ENCODE measurements at regions not wholly inside any gene's neighbourhood (a gene's known extent, or its start where the extent isn't known, plus 50 kb on each side); places are given as distances from the start of the nearest gene placed in this dataset.
"Not testable (repeated sequence)": the region's sequence is repeated elsewhere in the genome, so short reads cannot be mapped to it uniquely, and the experiment has no call there.

DNA sequence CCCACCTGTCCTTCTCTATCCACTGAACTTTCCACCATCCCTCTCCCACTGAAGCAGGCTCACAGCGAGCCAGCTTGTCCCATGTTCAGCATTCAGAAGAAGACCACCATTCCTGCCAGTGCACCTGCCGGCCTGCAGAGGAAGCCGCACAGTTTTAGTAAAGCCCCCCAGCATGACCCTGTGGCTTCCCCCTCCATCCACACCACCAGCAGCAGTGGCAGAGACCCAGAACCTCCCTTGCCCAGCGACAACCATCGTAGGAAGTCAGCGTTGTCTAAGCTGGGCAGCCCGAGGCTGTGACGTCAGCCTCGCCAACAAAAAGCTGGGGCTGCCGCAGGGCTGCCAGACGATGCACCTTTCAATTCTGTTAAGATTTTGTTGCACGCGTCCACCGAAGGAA lies 66.6 kb upstream of the TAMM41 start:
- DNase-seq (ENCODE audit: low read depth), result no peak
- TF ChIP-seq, protein P1, sequence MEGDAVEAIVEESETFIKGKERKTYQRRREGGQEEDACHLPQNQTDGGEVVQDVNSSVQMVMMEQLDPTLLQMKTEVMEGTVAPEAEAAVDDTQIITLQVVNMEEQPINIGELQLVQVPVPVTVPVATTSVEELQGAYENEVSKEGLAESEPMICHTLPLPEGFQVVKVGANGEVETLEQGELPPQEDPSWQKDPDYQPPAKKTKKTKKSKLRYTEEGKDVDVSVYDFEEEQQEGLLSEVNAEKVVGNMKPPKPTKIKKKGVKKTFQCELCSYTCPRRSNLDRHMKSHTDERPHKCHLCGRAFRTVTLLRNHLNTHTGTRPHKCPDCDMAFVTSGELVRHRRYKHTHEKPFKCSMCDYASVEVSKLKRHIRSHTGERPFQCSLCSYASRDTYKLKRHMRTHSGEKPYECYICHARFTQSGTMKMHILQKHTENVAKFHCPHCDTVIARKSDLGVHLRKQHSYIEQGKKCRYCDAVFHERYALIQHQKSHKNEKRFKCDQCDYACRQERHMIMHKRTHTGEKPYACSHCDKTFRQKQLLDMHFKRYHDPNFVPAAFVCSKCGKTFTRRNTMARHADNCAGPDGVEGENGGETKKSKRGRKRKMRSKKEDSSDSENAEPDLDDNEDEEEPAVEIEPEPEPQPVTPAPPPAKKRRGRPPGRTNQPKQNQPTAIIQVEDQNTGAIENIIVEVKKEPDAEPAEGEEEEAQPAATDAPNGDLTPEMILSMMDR (conservative IDR thresholded peaks at IDR 0.05; ENCODE audit: low read depth, low read length), result no peak
- H3K4me3 ChIP-seq (ENCODE audit: low read depth, low read length), result no peak overlapping the region

DNA sequence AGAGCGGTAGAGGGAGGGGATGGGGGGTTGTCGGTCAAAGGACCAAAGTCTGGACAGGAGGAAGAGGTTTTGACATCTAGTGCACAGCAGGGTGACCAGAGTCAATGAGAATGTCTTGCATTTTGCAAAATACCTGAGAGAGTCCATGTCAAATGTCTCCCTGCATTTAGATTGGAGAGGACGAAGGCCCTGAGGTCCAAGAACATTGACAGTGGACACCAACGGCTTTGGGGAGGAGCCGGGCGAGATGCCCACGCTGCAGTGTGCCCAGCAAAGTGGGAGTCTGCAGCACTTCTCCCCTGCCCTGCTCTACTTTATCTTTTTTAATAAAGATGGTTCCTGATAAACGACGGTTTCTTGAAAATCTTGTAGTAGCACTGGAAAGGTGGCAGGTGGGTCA lies 67.4 kb upstream of the TAMM41 start:
- no peak overlapping the region for H3K4me3 ChIP-seq (ENCODE audit: low read depth, low read length)
- DNase-seq (ENCODE audit: low read depth), result no peak
- TF ChIP-seq, protein P1 (conservative IDR thresholded peaks at IDR 0.05; ENCODE audit: low read depth, low read length), result no peak

DNA sequence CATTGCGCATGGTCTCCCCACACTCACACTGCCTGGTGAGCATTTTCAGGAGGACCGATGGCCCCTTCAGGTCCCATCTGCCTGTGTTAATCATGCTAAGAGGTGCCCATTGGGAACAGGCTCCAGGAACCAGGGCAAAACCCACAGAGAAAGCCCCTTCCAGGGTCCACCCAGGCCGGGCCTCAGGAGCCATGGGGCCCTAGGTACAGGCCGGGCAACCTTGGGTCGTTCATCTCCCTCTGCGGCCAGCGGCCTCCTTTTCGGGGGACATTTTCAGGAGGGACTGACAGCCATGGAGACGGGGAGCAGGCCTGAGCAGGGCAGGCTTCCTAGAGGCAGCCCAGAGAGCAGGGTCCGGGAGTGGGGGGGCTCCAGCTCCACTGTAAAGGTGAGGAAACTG lies 68.0 kb upstream of the TAMM41 start:
- TF ChIP-seq, protein P1 (conservative IDR thresholded peaks at IDR 0.05; ENCODE audit: low read depth, low read length), result no peak

DNA sequence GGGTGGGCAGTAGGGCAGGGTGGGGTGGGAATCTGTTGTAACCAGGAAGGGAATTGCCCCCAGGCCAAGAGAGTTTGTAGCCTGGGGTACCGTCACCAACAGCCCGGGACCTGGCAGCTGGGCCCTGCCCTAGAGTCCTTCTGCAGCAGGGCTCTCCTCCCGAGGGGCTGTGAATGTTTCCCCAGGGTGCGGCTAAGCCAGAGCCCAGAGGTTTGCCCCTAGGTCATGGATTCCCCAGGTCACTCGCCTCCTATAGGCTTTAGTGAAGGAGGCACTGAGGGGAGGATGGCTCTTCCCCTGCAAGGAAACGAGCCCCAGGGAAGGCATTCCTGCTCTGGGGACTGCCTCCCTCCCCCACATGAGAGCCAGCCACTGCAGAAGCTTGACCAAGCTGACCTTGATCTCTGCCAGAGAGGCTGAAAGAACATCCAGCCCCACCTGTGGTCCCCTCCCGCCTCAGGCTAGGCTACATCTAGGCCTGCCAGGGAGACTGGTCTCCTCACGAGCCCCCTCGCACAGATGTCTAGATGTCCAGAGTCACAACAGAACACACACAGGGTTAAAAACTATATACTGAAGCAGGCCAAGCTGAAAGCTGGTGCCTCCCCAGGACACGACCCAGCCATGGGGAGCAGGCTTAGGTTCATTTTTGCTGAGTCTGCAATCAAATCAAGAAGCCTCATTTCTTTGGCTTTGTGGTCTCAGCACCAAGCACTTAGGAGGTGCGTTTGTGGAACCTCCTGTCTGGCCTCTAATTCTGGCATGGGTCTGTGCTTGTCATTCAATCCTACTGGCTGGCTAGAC lies 69.1 kb upstream of the TAMM41 start:
- H3K4me3 ChIP-seq (ENCODE audit: low read depth, low read length), result no peak overlapping the region
- TF ChIP-seq, protein P1 (conservative IDR thresholded peaks at IDR 0.05; ENCODE audit: low read depth, low read length), result no peak
- DNase-seq (ENCODE audit: low read depth), result no peak

More for the DNA sequence above, 68.0 kb upstream of the TAMM41 start:
- no peak overlapping the region for H3K4me3 ChIP-seq (ENCODE audit: low read depth, low read length)
- DNase-seq (ENCODE audit: low read depth), result no peak

DNA sequence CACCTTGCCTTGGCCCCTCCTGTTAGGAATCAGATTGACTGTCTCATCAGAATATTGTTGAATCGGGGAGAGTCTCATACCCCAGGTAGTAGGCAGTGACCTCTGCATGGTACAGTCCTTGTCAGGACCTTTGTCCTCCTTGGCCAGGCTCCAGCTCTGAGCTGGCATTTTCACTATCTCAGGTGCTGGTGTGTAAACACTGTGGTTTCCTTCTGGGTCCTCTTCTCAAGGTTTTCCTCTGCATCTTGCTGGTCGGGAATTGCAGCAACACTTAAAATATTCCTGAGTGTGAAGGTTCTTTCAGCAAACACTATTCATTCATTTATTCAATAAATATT lies 69.7 kb upstream of the TAMM41 start:
- not testable (repeated sequence) for H3K4me3 ChIP-seq (ENCODE audit: low read depth, low read length); DNase-seq (ENCODE audit: low read depth)

DNA sequence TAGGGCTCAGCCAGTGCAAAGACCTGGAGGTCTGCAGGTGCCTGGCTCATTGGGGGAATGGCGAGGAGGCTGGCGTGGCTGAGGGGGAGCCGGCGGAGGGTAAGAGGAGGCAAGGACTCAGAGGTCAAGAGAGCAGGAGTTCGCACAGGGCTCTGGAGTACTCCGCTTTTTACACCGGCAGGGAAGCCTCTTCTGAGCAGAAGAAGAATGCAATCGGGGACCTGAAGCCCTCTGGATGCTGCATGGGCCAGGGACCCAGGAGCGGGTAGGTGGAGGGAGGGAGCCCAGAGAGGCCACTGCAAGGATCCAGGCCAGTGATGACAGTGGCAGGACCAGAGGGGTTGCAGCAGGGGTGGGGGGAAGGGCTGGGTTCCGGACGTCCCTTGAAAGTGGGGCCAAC lies 70.4 kb upstream of the TAMM41 start:
- no peak overlapping the region for H3K4me3 ChIP-seq (ENCODE audit: low read depth, low read length)
- TF ChIP-seq, protein P1 (conservative IDR thresholded peaks at IDR 0.05; ENCODE audit: low read depth, low read length), result no peak
- DNase-seq (ENCODE audit: low read depth), result no peak

DNA sequence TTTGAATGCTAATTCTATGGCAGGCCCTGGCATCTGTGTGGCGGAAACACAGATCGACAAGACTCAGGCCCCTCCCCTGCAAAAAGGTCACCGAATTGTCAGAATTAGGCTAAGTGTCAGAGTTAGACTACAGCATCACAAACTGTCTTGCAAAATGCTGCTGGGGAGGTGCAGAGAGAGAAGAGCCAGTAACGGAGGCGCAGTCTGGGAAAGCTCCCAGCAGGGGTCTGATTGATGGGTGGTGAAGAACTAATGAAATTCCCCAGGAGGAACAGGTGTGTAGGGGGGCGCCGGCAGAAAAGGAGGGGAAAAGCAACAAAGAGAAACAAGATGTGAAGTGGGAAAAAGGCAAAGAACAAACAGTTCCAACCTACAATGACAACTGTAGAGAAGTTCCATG lies 72.7 kb upstream of the TAMM41 start:
- TF ChIP-seq, protein P1 (conservative IDR thresholded peaks at IDR 0.05; ENCODE audit: low read depth, low read length), result no peak
- no peak overlapping the region for H3K4me3 ChIP-seq (ENCODE audit: low read depth, low read length)
- no peak for DNase-seq (ENCODE audit: low read depth)
